ENCODE measurements at regions not wholly inside any gene's neighbourhood (a gene's known extent, or its start where the extent isn't known, plus 50 kb on each side); places are given as distances from the start of the nearest gene placed in this dataset.

DNA sequence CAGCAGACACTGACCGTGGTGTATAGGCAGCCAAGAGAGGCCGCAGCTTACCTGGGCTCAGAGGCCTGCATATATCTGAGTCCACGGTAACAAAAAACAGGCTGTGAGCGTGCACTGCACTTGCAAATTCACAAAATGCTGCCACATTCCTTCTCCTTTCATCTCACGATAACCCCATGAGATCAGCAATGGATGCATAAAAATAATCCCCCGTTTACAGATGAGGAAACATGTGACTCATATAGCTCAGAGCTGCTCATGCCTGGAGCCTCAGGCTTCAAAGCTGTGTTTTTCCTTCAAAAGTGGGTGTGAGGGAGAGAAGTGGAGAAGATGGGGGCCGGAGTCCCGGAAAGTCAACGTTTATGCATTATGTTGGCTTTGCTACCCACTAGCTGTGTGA lies 118.3 kb upstream of the FOXF1 start:
- no peak for DNase-seq (ENCODE audit: low read depth)

DNA sequence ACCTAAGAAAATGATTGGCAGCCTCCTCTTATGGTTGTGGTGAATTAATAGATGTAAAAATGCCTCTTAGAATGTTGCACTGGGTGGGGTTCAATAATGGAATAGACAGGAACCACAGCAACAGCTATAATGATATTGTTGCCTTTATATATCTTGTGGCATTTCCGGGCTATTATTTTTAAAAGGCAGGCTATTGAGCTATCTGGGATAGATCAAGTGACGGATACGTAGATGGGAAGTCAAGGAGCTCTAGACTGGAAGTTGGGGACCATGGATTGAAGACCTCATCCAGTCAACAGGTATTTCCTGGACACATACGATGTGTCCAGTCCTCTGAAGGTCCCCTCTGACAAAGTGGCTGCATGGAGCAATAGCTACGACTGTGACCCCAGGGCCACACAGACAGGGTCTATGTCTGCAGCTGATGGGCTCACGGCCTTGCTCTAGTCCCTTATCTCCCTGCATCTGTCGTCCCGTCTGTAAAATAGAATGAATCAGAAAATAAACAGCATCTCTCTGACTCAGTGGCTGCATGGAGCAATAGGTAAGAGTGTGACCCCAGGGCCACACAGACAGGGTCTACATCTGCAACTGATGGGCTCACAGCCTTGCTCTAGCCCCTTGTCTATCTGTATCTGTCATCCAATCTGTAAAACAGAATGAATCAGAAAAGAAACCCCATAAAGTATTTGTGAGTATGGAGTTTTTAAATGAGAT lies 117.7 kb upstream of the FOXF1 start:
- TF ChIP-seq, protein P1, sequence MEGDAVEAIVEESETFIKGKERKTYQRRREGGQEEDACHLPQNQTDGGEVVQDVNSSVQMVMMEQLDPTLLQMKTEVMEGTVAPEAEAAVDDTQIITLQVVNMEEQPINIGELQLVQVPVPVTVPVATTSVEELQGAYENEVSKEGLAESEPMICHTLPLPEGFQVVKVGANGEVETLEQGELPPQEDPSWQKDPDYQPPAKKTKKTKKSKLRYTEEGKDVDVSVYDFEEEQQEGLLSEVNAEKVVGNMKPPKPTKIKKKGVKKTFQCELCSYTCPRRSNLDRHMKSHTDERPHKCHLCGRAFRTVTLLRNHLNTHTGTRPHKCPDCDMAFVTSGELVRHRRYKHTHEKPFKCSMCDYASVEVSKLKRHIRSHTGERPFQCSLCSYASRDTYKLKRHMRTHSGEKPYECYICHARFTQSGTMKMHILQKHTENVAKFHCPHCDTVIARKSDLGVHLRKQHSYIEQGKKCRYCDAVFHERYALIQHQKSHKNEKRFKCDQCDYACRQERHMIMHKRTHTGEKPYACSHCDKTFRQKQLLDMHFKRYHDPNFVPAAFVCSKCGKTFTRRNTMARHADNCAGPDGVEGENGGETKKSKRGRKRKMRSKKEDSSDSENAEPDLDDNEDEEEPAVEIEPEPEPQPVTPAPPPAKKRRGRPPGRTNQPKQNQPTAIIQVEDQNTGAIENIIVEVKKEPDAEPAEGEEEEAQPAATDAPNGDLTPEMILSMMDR (IDR thresholded peaks at IDR 0.05; ENCODE audit: insufficient read depth, low read depth, low read length, missing control alignments): no peak
- H3K4me3 ChIP-seq (ENCODE audit: low read depth, low read length): no peak overlapping the region
- no peak for DNase-seq (ENCODE audit: low read depth)

More for the DNA sequence above, 118.3 kb upstream of the FOXF1 start:
- TF ChIP-seq, protein P1 (IDR thresholded peaks at IDR 0.05; ENCODE audit: insufficient read depth, low read depth, low read length, missing control alignments): no peak
- H3K4me3 ChIP-seq (ENCODE audit: low read depth, low read length): no peak overlapping the region

DNA sequence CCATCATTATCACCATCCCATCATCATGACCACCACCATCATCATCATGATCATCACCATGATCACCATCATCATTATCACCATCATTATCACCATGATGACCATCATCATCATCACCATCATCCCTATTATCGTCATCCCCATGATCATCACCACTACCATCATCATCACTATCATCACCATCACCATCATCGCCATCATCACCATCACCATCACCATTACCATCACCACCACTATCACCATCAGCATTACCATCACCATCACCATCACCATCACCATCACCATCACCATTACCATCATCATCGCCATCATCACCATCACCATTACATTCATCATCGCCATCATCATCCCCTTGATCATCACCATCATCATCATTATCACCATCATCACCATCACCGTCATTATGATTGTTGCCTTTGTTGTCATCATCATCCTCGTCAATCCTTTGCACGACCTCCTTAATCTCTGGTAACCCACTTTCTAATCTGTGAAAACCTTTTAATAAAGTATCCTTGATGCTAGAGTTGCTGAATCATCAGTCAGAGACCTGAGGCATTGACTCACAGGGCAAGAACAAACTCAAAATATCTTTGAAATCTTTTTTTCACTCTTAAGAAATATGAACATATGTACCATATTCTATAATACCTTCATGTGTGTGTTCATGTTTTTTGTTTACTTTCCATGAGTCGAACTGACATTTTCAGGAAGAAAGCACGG lies 116.3 kb upstream of the FOXF1 start:
- TF ChIP-seq, protein P1 (IDR thresholded peaks at IDR 0.05; ENCODE audit: insufficient read depth, low read depth, low read length, missing control alignments): no peak
- DNase-seq (ENCODE audit: low read depth): no peak
- H3K4me3 ChIP-seq (ENCODE audit: low read depth, low read length): no peak overlapping the region

DNA sequence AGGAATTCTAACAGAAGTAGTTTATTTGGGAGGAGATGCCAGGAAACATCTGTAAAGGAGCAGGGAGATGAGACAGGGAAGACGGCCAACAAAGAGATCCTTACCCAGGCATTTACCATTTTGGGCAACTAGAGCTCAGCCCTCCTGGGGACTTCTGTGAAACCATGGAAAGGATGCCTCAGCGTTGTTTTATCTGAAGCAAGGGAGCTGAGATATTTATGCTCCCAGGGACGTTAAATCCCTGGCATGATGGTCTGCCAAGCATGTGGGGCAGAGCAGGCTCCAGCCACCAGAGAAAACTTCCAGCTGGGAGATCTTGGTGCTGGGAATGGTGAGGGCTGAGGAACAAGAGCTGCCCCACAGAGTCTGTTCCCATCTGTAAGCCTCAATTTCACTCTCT lies 114.8 kb upstream of the FOXF1 start:
- TF ChIP-seq, protein P1 (IDR thresholded peaks at IDR 0.05; ENCODE audit: insufficient read depth, low read depth, low read length, missing control alignments): no peak
- no peak for DNase-seq (ENCODE audit: low read depth)

DNA sequence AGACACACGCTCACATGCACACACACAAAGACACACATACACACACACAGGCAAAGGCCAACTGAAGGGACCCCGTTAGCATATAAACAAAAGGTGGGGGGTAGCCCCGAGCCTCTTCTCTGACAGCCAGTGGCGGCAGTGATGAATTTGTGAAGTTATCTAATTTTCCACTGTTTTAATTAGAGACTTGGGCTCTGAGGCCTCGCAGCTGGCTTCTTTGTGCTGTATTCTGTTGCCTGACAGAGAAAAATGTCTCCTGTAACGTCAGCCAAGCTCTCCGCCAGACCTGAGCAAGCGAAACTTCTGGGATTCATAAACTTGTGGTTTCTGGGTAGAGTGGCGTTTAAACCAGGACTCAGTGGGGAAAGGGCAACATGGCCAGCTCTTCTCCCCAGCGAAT lies 113.9 kb upstream of the FOXF1 start:
- DNase-seq (ENCODE audit: low read depth): no peak
- no peak overlapping the region for H3K4me3 ChIP-seq (ENCODE audit: low read depth, low read length)
- TF ChIP-seq, protein P1 (IDR thresholded peaks at IDR 0.05; ENCODE audit: insufficient read depth, low read depth, low read length, missing control alignments): no peak

More for the DNA sequence above, 114.8 kb upstream of the FOXF1 start:
- H3K4me3 ChIP-seq (ENCODE audit: low read depth, low read length): no peak overlapping the region

DNA sequence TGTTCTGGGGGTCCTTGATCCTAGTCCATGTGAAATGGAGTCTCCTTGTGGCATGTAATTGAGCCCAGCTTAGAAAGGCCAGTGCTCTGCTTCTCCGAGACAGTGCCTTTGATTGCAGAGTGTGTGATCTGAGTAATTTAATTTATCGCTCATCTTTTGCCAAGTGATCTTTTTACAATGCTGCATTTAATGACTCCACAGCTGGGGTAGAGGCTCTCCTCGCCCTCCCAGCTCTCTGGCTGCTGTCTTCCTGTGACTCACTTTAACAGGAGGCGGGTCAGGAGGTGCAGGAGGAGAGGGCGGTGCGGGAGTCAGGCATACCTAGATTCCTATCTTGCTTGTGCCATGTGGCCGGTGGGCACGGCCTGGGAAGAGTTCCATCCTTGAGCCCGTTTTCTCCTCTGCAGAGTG lies 113.4 kb upstream of the FOXF1 start:
- TF ChIP-seq, protein P1 (IDR thresholded peaks at IDR 0.05; ENCODE audit: insufficient read depth, low read depth, low read length, missing control alignments): no peak
- no peak overlapping the region for H3K4me3 ChIP-seq (ENCODE audit: low read depth, low read length)
- DNase-seq (ENCODE audit: low read depth): no peak
